GM18498 (cell line): ENCODE measurements at regions not wholly inside any gene's neighbourhood (a gene's known extent, or its start where the extent isn't known, plus 50 kb on each side); places are given as distances from the start of the nearest gene placed in this dataset.
A peak's percentile ranks its signal among the peaks of the same experiment; 100 is the strongest.

Source experiments
- ATAC-seq: cut with Tn5 transposase; IDR thresholded peaks from one replicate; pipeline ENCODE4 v1.9.1; 2021; ENCODE audit warnings: mild to moderate bottlenecking, moderate library complexity; ENCODE audit not compliant: unreplicated experiment

GRCh38 chr6:6376845-6377244, 56.4 kb upstream of the F13A1 start:
- no peak for ATAC-seq

GRCh38 chr6:6377621-6378020, 57.2 kb upstream of the F13A1 start:
- no peak for ATAC-seq

- no peak for ATAC-seq
Measured at GRCh38 chr6:6379573-6379972, 59.1 kb upstream of the F13A1 start.

GRCh38 chr6:6384520-6384919, 64.1 kb upstream of the F13A1 start:
- no peak for ATAC-seq

GRCh38 chr6:6386010-6386409, 65.5 kb upstream of the F13A1 start:
- ATAC-seq: no peak

GRCh38 chr6:6390849-6391602, 70.6 kb upstream of the F13A1 start:
- peak; percentile 69 for ATAC-seq

GRCh38 chr6:6392214-6393068, 72.0 kb upstream of the F13A1 start:
- ATAC-seq: peak; percentile 70

- peak; percentile 17 for ATAC-seq
Measured at GRCh38 chr6:6393069-6393529, 72.6 kb upstream of the F13A1 start.

GRCh38 chr6:6395581-6396197, 75.2 kb upstream of the F13A1 start:
- ATAC-seq: no peak

- no peak for ATAC-seq
Measured at GRCh38 chr6:6397842-6398241, 77.4 kb upstream of the F13A1 start.

GRCh38 chr6:6399568-6399967, 79.1 kb upstream of the F13A1 start:
- ATAC-seq: no peak

- no peak for ATAC-seq
Measured at GRCh38 chr6:6401401-6401800, 80.9 kb upstream of the F13A1 start.

GRCh38 chr6:6402006-6402405, 81.5 kb upstream of the F13A1 start:
- ATAC-seq: no peak

- ATAC-seq: no peak
Measured at GRCh38 chr6:6402591-6402990, 82.1 kb upstream of the F13A1 start.

GRCh38 chr6:6405031-6405430, 84.6 kb upstream of the F13A1 start:
- ATAC-seq: no peak

- ATAC-seq: no peak
Measured at GRCh38 chr6:6405997-6406714, 85.7 kb upstream of the F13A1 start.

GRCh38 chr6:6406715-6407070, 86.2 kb upstream of the F13A1 start:
- no peak for ATAC-seq

GRCh38 chr6:6407071-6407741, 86.7 kb upstream of the F13A1 start:
- peak; percentile 99 for ATAC-seq

GRCh38 chr6:6409397-6410030, 89.1 kb upstream of the F13A1 start:
- no peak for ATAC-seq

- ATAC-seq: no peak
Measured at GRCh38 chr6:6411115-6411514, 90.7 kb upstream of the F13A1 start.
